ENCODE measurements at regions not wholly inside any gene's neighbourhood (a gene's known extent, or its start where the extent isn't known, plus 50 kb on each side); places are given as distances from the start of the nearest gene placed in this dataset.

- TF ChIP-seq CTCF (IDR thresholded peaks at IDR 0.05): no peak
- TF ChIP-seq POLR2AphosphoS5 (IDR thresholded peaks at IDR 0.05): no peak
- TF ChIP-seq POLR2A (IDR thresholded peaks at IDR 0.05): no peak
- no peak for TF ChIP-seq EP300 (IDR thresholded peaks at IDR 0.05)
- WGBS, 2 donors: 76 to 85% methylated on average over 4 of the region's 4 CpGs
- H3K4me1 ChIP-seq: no peaks in the 10 kb centered on the region
- intact Hi-C loops (cut with DNase I): no loop called here
- no peaks in the 10 kb centered on the region for H3K27me3 ChIP-seq
- H3K9me3 ChIP-seq: peaks cover 0 to 8% (median 0%) of the 10 kb centered on the region in 4 donors
- H3K36me3 ChIP-seq: no peaks in the 10 kb centered on the region
- no peak overlapping the region for H3K4me3 ChIP-seq
- no peak overlapping the region for H3K27ac ChIP-seq
- no peak for DNase-seq
Measured at GRCh38 chr5:90037646-90038045, 371.9 kb downstream of the CETN3 start.

GRCh38 chr5:90022711-90023053 is 386.9 kb downstream of the CETN3 start:
- intact Hi-C loops (cut with DNase I): no loop called here
- no peak for TF ChIP-seq EP300 (IDR thresholded peaks at IDR 0.05)
- TF ChIP-seq CTCF (IDR thresholded peaks at IDR 0.05): no peak
- no peak for TF ChIP-seq POLR2AphosphoS5 (IDR thresholded peaks at IDR 0.05)
- TF ChIP-seq POLR2A (IDR thresholded peaks at IDR 0.05): no peak
- Histone ChIP-seq H3K4me1 (peaks cover 0 to 14% (median 3%) of the 10 kb centered on the region in 4 donors), H3K27ac (no peak overlapping the region), H3K27me3 (no peaks in the 10 kb centered on the region), H3K36me3 (no peaks in the 10 kb centered on the region), H3K4me3 (no peak overlapping the region), H3K9me3 (no peaks in the 10 kb centered on the region)
- DNase-seq: no peak

GRCh38 chr5:90022002-90022710 is 387.4 kb downstream of the CETN3 start:
- 19 to 60% methylated on average over 1 of the region's 1 CpG for WGBS, 2 donors

GRCh38 chr5:90020575-90021538 is 388.7 kb downstream of the CETN3 start:
- H3K36me3 ChIP-seq: no peaks in the 10 kb centered on the region
- H3K9me3 ChIP-seq: no peaks in the 10 kb centered on the region
- H3K27ac ChIP-seq: peak overlapping the region in 3 of 4 donors; percentile 17 to 36 (median 27)
- intact Hi-C loops (cut with DNase I): no loop called here
- peaks cover 0 to 17% (median 5%) of the 10 kb centered on the region in 4 donors for H3K4me1 ChIP-seq
- TF ChIP-seq CTCF (IDR thresholded peaks at IDR 0.05): no peak
- no peak for TF ChIP-seq EP300 (IDR thresholded peaks at IDR 0.05)
- TF ChIP-seq POLR2A (IDR thresholded peaks at IDR 0.05): no peak
- no peak for TF ChIP-seq POLR2AphosphoS5 (IDR thresholded peaks at IDR 0.05)
- no peak for DNase-seq
- H3K4me3 ChIP-seq: peak overlapping the region in 3 of 4 donors; percentile 19 to 29 (median 28)
- no peaks in the 10 kb centered on the region for H3K27me3 ChIP-seq
- WGBS, 2 donors: 37 to 60% methylated on average over 5 of the region's 5 CpGs

More at GRCh38 chr5:90022002-90022710, 387.4 kb downstream of the CETN3 start:
- H3K4me1 ChIP-seq: peaks cover 0 to 14% (median 3%) of the 10 kb centered on the region in 4 donors
- TF ChIP-seq EP300 (IDR thresholded peaks at IDR 0.05) (no peak), CTCF (IDR thresholded peaks at IDR 0.05) (no peak), POLR2AphosphoS5 (IDR thresholded peaks at IDR 0.05) (no peak), POLR2A (IDR thresholded peaks at IDR 0.05) (no peak)
- H3K9me3 ChIP-seq: no peaks in the 10 kb centered on the region
- no peaks in the 10 kb centered on the region for H3K36me3 ChIP-seq
- H3K27me3 ChIP-seq: no peaks in the 10 kb centered on the region
- no peak overlapping the region for H3K4me3 ChIP-seq
- intact Hi-C loops (cut with DNase I): no loop called here
- no peak overlapping the region for H3K27ac ChIP-seq
- no peak for DNase-seq
